Left cardiac atrium (tissue), 4 donors: ENCODE measurements at regions not wholly inside any gene's neighbourhood (a gene's known extent, or its start where the extent isn't known, plus 50 kb on each side); places are given as distances from the start of the nearest gene placed in this dataset.

Experiments
- ATAC-seq, 2 donors: fragments of 200-7000 bp; cut with Tn5 transposase; one replicate each; pipeline ENCODE4 v1.9.1; 2020; ENCODE audit warnings: mild to moderate bottlenecking in 2 of 2, moderate library complexity in 2 of 2
- DNase-seq: peaks from one replicate; pipeline ENCODE4 v3.0.0-alpha.2; 2020
- intact Hi-C, 2 donors: fragments of 100-400 bp; cut with DNase I; formaldehyde crosslinking; loops; one replicate each; pipeline versions ENCODE4 v1.14.1 to v1.15.1; 2022 to 2023
- donor health status: DM: no; HTN: yes; CAD: no.
- donor health status: DM: no; HTN: yes; CAD: no; lungs with severe emphysema.
- donor health status: DM: yes; HTN: yes; CAD: no.
- donor health status: Dilated cardiomyopathy.

DNA sequence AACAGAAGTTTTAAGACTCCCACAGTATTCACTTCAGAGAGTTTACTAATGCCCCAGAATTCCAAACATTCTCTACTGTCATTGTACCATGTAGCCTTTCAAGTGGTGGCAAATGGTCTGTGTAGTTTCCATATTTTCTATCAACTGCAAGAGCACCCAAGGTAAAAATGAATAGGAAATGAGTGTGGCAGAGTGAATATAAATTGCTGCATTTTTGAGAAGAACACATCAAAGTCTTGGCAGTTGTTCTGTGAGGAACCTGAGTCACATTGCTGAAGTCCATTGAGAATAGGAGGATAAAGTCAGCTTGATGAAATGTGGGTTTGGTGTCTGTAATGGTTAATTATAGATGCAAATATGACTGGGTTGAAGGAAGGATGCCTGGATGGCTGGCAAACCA lies 193.6 kb downstream of the AASDHPPT start:
- no peak for DNase-seq
- intact Hi-C loops = no loop called here
- no peak for ATAC-seq

DNA sequence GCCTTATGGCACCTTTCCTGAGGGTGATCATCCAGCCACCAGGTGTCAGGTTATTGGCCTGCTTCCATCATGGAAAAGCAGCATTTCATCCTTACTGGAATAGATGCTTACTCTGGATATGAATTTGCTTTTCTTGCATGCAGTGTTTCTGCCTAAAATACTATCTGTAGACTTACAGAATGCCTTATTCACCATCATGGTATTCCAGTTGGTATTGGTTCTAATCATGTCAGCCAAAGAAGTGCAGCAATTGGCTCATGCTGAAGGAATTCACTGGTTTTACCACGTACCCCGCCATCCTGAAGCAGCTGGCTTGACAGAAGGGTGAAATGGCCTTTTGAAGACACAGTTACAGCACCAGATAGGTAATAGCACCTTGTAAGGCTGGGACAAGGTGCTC lies 194.2 kb downstream of the AASDHPPT start:
- DNase-seq = no peak
- intact Hi-C loops = no loop called here

DNA sequence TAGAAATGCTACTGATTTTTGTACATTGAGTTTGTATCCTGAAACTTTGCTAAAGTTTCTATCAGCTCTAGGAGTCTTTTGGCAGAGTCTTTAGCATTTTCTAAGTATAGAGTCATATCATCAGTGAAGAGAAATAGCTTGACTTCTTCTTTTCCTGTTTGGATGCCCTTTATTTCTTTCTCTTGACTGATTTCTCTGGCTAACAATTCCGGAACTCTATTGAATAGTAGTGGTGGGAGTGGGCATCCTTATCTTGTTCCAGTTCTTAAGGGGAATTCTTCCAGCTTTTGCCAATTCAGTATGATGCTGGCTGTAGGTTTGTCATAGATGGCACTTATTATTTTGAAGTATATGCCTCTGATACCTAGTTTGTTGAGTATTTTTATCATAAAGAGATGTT lies 197.7 kb downstream of the AASDHPPT start:
- no peak for DNase-seq
- intact Hi-C loops = no loop called here
- ATAC-seq = no peak

More for the DNA sequence above, 194.2 kb downstream of the AASDHPPT start:
- no peak for ATAC-seq

DNA sequence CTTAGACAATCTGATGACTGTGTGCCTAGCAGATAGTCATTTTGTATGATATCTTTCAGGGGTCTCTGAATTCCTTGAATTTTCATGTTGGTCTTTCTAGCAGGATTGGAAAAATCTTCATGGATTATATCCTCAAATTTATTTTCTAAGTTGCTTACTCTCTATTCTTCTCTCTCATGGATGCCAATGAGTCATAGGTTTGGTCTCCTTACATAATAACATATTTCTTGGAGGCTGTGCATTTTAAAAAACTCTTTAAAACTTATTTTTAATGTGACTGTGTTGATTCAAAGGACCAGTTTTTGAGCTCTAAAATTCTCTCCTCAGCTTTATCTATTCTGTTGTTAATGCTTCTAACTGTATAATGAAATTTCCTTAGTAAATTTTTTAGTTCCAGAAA lies 198.7 kb downstream of the AASDHPPT start:
- DNase-seq (no peak), ATAC-seq (no peak)
- intact Hi-C loops = no loop called here

DNA sequence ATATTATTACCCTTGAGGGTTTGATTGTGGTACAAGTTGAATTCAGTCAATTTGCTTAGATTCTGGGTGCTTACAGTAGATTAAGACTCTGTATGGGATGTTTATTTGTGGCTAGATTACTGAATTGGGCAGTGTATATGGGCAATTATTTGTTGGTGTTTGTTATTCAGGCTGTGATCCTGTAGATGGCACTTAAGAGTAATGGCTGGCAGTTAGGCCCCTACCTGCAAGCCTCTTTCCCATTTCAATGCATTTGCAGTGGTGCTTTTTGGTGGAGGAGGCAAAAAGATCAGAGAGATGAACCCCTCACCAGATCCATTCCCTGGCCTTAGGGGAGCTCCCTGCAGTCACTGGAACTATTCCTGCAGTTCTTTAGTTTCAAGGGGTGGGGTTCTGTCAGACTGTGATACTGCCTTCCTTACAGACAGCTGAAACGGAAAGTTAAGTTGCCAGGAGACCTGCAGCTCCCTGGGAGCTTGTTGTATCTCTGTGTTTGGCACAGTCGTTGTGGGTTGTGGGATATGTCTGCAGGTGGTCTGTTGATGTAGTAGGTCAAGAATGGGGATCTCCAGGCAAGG lies 199.5 kb downstream of the AASDHPPT start:
- intact Hi-C loops = no loop called here
- DNase-seq = no peak
- no peak for ATAC-seq

DNA sequence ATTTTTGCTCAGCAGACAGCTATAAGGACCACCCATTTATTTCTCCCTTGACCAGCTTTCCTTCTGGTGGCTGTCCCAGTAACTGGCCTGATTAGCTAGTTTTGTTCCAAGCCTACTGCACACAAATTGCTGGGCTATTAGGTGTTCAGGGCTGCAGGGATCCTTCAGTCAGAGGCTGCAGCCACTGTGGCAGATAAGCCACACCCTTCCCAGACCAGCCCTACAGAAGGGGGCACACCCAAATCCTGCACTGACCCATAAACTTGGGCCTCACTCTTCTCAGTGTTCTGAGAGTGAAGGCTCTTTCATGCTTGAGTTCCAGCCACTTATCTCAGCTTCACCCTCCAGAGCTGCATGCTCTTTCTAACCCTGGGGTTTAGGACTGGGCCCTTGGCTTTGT lies 200.0 kb downstream of the AASDHPPT start:
- DNase-seq (no peak), ATAC-seq (no peak)
- intact Hi-C loops = no loop called here

DNA sequence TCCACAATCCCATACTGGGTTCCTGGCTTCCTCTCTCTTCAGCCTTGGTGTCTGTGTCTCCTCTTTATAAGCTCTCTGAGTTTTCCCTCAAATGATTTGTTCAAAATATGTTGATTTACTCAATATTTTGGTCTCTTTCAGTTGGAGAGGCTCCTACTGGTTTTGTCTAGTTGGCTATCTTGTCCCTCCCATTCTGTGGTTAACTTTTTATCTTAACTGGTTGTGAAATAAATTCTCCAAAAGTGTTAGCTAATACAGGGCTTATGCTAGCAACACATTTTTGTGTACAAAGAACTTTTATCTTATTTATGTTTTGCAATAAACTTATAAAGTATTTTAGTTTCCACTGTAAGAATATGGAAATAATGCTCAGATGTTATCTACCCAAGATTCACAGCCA lies 200.9 kb downstream of the AASDHPPT start:
- peak in 1 of 2 donors; percentile 52 for ATAC-seq
- intact Hi-C loops = no loop called here
- no peak for DNase-seq

DNA sequence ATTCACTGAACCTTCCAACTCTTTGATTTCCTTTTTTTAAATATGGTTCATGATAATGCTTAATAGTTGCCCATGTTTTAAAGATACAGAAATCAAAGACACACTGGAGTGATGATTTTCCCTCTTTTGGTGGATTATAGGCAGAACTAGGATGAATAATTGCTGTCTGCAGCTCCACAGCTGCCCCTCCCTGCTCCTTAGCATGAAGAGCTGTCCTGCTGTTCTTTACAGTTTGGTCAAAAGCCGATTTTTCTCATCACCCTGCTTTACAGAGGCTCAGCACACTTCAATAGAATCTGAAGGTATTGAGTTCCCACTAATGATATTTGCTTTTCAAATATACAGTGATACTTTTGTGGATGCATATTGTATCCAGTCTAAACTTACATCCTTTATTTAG lies 202.6 kb downstream of the AASDHPPT start:
- ATAC-seq = no peak
- intact Hi-C loops = no loop called here
- DNase-seq = no peak

DNA sequence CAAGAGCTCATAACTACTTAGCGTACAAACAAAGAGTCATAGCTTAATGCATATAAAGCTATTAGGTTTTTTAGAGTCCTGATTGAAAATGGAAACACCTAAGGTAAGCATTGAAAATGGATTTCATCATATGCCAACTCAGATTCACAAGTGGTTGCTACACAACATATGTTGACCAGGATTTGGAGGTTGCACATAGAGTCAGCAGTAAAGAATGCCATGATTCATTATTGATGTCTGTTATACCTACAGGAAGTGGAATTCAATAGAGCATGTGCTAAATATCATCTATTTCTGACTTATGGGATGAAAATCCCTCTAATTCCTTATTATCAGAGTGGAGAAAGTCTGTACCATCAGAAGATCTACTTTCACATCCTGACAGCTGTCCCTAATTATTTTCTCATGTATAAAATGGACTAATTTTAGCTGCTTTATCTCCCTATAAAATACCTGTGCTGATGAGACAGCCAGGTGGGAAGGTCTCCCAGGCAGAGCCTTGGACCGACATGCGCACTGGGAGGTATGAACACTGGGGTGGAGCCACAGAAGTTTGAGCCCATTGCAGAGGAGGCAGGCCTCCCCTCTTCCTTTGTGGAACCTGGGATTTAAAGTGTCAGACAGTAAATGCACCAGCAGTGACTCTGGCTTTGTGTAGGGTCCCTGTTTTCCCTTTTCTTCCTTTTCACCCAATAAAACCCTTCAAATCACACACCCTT lies 204.2 kb downstream of the AASDHPPT start:
- intact Hi-C loops = no loop called here
- ATAC-seq = no peak
- no peak for DNase-seq

DNA sequence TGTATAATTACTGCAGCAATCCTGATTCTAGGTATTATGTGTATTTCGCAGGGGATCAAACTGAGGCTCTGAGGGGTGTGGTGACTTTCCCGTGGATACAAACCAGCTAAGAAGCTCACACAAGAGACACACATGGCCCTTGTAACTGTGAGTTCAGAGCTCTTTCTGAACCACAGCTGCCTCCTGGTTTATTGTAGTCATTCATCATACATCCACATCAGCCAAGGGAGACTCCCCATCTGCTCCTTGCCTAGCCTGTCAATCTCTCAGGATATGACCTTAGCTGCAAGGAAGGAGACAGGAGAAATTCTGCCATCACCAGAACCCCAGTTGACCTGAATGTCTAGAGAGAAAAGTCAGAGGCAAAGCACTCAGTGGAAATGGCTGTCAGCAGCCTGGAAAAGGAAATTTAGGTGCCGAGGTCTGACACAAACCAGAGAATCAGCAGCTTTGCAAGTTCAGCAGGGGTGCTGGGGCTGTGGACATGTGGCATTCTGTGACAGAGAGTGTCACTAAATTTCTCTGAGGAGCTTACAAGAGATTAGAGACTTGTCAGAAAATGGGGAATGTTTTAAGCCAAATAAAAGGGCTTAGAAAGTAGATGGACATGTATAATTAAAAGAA lies 209.5 kb downstream of the AASDHPPT start:
- intact Hi-C loops = no loop called here
- DNase-seq (no peak), ATAC-seq (no peak)

DNA sequence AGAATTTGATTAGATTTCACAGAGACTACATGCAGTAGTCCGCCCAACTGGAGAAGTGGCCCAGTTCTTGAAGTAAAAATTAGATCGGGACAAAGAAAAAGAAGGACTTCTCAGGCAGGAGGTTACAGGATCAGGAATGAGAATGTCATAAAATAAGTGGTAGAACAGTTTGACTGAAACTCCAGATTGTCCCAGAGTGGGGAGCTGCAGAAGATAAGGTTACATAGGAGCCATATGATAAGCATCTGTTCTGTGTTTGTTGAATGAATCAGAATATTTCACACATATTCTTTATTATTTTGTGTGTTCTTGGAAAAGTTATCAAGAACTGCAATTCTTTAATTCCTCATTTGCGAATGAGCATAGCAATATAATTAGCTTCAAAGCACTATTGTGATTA lies 210.6 kb downstream of the AASDHPPT start:
- intact Hi-C loops = no loop called here
- no peak for DNase-seq
- no peak for ATAC-seq

DNA sequence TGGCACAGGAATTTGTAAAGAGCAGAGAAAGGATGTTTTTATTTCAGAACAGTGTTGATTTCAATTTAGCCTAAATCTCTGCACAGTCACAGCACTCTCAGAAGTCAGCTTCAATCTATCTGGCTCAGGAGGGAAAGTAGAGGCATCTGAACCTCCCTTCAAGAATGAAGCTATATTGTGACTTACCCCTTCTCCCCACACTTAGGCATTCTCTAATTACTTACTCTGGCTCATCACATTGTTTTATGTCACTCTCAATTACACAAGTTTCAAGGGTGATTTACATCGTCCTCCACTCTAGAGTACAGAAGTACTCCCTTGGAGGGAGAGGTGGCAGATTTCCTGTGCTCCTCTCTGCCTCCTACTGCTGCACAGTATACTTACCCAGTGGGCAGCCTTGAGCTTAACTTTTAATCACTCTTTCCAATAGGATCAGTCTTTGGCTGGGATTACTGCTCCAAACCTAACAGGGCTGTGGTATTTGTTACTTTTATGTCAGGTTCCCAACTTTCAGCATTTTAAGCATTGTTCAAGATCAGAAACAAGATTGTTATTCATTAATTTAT lies 211.4 kb downstream of the AASDHPPT start:
- intact Hi-C loops = no loop called here
- DNase-seq (no peak), ATAC-seq (no peak)

DNA sequence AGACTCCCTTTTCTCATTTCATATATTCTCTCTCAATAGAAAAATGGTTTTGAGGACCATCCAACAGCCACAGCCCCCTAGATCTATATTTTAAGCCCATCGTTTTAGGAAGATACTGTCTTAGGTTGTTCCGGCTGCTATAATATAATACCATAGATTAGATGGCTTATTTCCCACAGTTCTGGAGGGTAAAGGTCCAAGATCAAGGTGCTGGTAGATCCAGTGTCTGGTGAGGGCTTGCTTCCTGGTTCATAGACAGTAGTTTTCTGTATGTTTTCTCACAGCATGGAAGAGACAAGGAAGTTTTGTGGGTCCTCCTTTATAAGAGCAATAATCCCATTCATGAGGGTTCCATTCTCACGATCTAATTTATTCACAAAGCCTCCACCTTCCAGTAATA lies 215.1 kb downstream of the AASDHPPT start:
- intact Hi-C loops = no loop called here
- DNase-seq (no peak), ATAC-seq (no peak)

DNA sequence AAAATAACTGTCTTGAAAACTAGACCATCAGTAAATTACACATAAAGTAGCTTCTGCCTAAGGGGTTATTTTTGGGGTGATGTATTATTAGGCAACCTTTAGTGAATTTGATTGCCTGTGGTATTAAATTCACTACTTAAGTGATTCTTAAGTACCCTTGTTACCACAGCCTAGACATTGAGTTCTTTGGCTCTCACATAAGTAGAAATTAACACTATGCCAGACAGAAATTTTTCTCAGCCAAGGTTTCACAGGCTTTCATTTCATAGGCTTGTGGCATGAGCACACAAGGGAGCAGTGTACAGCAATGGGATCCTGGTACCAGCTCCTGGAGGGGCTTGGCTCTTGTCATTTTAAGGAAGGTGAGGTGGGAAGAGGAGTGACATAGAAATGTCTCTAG lies 218.5 kb downstream of the AASDHPPT start:
- ATAC-seq = no peak

DNA sequence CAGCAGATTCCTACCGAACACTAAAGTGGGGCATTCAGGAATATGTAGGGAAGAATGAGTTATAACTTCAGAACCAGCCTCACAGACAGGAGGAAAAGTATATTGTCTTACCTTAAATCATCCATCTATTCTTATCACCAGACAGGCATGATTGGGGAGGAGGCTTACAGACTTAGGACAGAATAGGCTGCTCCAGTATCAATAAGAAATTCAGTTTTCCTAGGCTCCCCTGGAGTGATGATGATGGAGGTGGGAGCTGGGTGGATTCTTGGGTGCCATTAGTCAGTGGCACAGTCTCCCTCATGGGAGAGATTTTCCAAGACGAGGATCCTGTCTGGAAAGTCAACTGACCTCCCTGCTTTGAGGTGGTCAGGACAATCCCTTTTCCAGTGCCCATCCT lies 225.0 kb downstream of the AASDHPPT start:
- ATAC-seq (no peak), DNase-seq (no peak)
- intact Hi-C loops = no loop called here

More for the DNA sequence above, 218.5 kb downstream of the AASDHPPT start:
- intact Hi-C loops = no loop called here
- DNase-seq = no peak

DNA sequence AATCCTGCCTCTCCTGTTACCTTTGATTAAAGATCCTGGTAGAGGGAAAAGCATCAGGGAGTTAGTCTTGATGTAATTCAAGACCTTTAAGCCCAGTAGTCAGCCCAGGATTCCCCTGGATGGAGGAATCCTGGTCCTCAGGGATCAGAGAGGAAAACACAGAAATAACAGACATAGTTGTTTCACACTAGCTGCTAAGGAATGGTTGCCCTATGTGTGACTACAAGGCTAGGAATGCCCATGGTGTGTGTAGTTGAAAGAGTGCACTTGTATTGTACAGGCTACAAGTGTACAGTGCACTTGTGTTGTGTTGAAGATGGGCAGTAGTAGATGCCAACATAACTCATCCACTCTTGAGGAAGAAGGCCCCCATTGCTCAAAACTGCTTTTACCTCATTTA lies 226.8 kb downstream of the AASDHPPT start:
- DNase-seq (no peak), ATAC-seq (no peak)
- intact Hi-C loops = no loop called here

DNA sequence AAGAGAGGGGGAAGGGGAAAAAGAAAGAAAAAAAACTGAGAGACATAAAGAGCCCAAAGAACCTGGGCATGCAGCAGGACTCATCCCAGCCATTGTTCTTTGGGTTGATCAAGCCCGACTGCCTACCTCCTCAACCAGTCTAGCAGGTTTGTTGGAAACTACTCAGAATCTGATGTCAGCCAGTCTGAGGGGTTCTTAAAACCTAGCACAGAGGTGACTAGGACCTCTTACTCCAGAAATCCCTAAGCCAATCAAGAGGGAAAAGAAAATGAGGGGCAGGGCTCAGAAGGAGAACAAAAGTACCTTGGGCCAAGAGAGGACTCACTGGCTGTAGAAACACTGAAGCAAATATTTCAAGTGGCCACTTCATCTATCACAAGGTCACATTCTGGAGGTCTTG lies 228.0 kb downstream of the AASDHPPT start:
- ATAC-seq (no peak), DNase-seq (no peak)
- intact Hi-C loops = no loop called here

DNA sequence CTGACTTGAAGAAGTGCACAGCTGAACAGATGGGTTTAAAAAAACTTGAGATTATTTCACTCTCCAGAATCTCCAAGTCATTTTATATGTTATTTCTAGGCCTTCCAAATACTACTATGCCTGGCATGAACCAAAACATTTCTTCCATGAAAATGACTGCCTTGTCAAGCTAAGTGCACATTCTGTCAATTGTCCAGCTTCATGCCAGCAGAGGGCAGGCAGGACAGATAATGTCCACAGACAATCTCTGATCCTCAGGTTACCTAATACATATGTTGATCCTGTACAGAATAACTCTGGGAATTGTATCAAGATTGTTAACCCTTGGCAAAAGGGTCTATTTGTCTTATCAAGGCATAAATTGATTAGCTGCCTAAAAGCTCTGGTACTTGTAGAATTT lies 229.5 kb downstream of the AASDHPPT start:
- DNase-seq (no peak), ATAC-seq (no peak)
- intact Hi-C loops = no loop called here

DNA sequence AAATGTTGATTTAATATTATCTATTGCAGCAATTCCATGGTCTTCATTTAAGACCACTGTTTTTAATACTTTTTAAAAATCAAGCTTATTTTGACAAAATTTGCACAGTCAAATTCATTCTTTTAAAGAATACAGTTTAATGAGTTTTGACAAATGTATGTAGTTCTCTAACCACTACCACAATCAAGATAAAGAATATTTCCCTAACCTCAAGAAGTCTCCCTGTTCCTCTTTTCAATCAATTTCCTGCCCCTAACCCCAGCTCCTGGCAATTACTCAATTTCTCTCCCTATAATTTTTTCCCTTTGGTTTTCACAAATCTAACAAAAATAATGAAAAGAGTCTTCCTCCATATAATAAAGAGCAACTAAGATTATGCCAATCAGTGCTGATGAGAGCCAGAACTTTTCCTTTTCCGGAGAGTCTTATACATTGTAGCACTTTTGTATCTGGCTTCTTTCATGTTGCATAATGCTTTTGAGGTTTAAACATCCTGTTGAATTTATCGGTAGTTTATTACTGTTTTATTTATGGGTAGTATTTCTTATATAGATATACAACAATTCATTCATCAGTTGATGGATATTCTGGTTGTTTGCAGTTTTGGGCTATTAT lies 231.7 kb downstream of the AASDHPPT start:
- no peak for ATAC-seq
- DNase-seq = no peak
- intact Hi-C loops = no loop called here

DNA sequence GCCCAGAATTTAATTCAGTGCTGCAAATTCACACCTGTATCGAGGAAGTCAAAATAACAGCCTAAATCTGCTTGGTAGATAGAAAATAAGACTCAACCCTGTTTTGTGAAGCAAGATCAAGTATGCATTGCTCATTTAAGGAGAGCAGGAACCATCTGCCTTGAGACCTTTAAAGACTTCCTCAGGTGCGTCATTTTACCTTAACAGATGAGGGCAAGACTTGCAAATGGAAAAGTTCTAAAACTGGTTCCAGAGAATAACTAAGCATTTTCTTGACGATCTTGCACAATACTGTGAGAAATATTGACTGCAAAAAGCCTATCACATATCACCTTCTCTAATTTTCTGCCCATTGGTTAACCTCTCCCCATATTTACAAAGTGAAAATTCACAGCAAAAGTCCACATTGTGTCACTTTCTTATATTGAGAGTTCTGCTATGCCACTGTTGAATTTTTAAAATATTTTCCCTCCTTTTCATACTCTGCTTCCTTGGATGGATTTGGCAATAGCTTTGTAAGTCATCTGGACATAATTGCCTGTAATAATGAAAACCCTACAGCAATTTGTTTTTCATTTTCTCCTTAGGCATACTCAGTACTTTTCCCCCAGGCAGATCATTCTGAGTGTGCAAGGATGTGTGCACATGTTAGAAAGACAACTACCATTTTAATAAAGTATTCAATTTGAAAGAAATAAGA lies 234.2 kb downstream of the AASDHPPT start:
- DNase-seq (no peak), ATAC-seq (no peak)
- intact Hi-C loops = no loop called here
